ENCODE measurements at regions not wholly inside any gene's neighbourhood (a gene's known extent, or its start where the extent isn't known, plus 50 kb on each side); places are given as distances from the start of the nearest gene placed in this dataset.

GRCh38 chr2:16142383-16143361 is 202.3 kb downstream of the MYCN start:
- H3K27me3 ChIP-seq (ENCODE audit: insufficient read depth, low read length) = no peaks in the 10 kb centered on the region
- no peak overlapping the region for H2BK120ac ChIP-seq (ENCODE audit: low read depth, low read length, poor library complexity, severe bottlenecking)
- no peak overlapping the region for H4K91ac ChIP-seq (ENCODE audit: insufficient read length, low read depth, low read length)
- no peaks in the 10 kb centered on the region for H3K9me3 ChIP-seq (ENCODE audit: control insufficient read depth, low read depth, low read length)
- H3K9ac ChIP-seq (ENCODE audit: extremely low read depth, insufficient read length, low read length) = no peak overlapping the region
- no peak overlapping the region for H2BK12ac ChIP-seq (ENCODE audit: insufficient read length, low read depth, low read length)
- H2BK15ac ChIP-seq (ENCODE audit: low read depth, low read length) = no peak overlapping the region
- no peak overlapping the region for H4K5ac ChIP-seq (ENCODE audit: insufficient read length, low read depth, low read length)
- Mint-ChIP-seq H3K27me3 (ENCODE audit: low read depth) (no peaks in the 10 kb centered on the region; the same call in 1 of the 2 replicates), H3K27ac (no peak overlapping the region), H3K9me3 (no peaks in the 10 kb centered on the region; a peak in 1 of 5 replicates), H3K4me3 (no peak overlapping the region), H3K4me1 (peaks cover 13 to 20% of the 10 kb centered on the region in 2 experiments), H3K36me3 (ENCODE audit: insufficient read depth in 1 of 3, low read depth in 3 of 3) (no peaks in the 10 kb centered on the region; a peak in 1 of 7 replicates)
- no peak overlapping the region for H2BK5ac ChIP-seq (ENCODE audit: insufficient read length, low read length)
- no peak overlapping the region for H3T11ph ChIP-seq (ENCODE audit: low read length)
- no peaks in the 10 kb centered on the region for H3K79me2 ChIP-seq (ENCODE audit: insufficient read depth, low read length)
- H4K8ac ChIP-seq (replicated peaks; ENCODE audit: insufficient read length, low read depth, low read length) = no peak overlapping the region
- TF ChIP-seq CTCF (conservative IDR thresholded peaks at IDR 0.05) = no peak
- H3K23me2 ChIP-seq (ENCODE audit: insufficient read length, low read depth, low read length, poor library complexity, severe bottlenecking) = no peaks in the 10 kb centered on the region
- H3K4ac ChIP-seq (ENCODE audit: low read depth, low read length) = no peak overlapping the region
- H4K20me1 ChIP-seq (ENCODE audit: control insufficient read depth, insufficient read depth, insufficient read length) = no peaks in the 10 kb centered on the region
- no peaks in the 10 kb centered on the region; the same call in none of the 2 replicates for H3K4me1 ChIP-seq (ENCODE audit: insufficient read depth, low read length)
- H3K14ac ChIP-seq (ENCODE audit: insufficient read depth, low read length) = no peak overlapping the region
- WGBS (ENCODE audit: extremely low coverage, insufficient read length, low lambda C conversion rate) = no CpG with 5 or more reads among the region's 9 CpGs
- H3K4me2 ChIP-seq (ENCODE audit: insufficient read depth, insufficient read length, low read length) = no peak overlapping the region
- no peak overlapping the region for H2AK5ac ChIP-seq (ENCODE audit: insufficient read length, low read length)
- no peak overlapping the region for H2AFZ ChIP-seq (ENCODE audit: low read length)
- H3K23ac ChIP-seq (ENCODE audit: insufficient read length, low read depth, low read length) = no peak overlapping the region
- H3K56ac ChIP-seq (ENCODE audit: insufficient read length, low read depth, low read length) = no peak overlapping the region
- DNase-seq = no peak
- no peak overlapping the region for H3K18ac ChIP-seq (ENCODE audit: insufficient read length, low read depth, low read length)
- H3K79me1 ChIP-seq (ENCODE audit: insufficient read depth, low read depth, low read length, poor library complexity, severe bottlenecking) = no peaks in the 10 kb centered on the region
- H3K27ac ChIP-seq (ENCODE audit: insufficient read length, low read depth, low read length) = no peak overlapping the region
- H2BK20ac ChIP-seq (ENCODE audit: low read depth, low read length, poor library complexity, severe bottlenecking) = no peak overlapping the region

Measured in H9 (cell line).